Stimulated activated CD8-positive, alpha-beta memory T cell treated with anti-CD3 and anti-CD28 coated beads, Interleukin-4, amount 100 ng/mL, for 48 hours (primary cell): ENCODE measurements at regions not wholly inside any gene's neighbourhood (a gene's known extent, or its start where the extent isn't known, plus 50 kb on each side); places are given as distances from the start of the nearest gene placed in this dataset.

Source experiments
- DNase-seq: peaks from one replicate; pipeline ENCODE4 v3.0.0-alpha.2; 2020

GRCh38 chr12:76216585-76217472, 131.4 kb downstream of the BBS10 start:
- no peak for DNase-seq

- no peak for DNase-seq
These were observed 123.6 kb upstream of the NAP1L1 start for GRCh38 chr12:76208129-76208528.

GRCh38 chr12:76206677-76207072, 122.2 kb upstream of the NAP1L1 start:
- DNase-seq = no peak

GRCh38 chr12:76206039-76206676, 121.7 kb upstream of the NAP1L1 start:
- DNase-seq = no peak

- DNase-seq = no peak
These were observed 118.1 kb upstream of the NAP1L1 start for GRCh38 chr12:76202621-76203020.

GRCh38 chr12:76201758-76202157, 117.3 kb upstream of the NAP1L1 start:
- no peak for DNase-seq

- no peak for DNase-seq
These were observed 116.8 kb upstream of the NAP1L1 start for GRCh38 chr12:76201316-76201715.

- no peak for DNase-seq
These were observed 115.3 kb upstream of the NAP1L1 start for GRCh38 chr12:76199808-76200207.

- DNase-seq = no peak
These were observed 114.4 kb upstream of the NAP1L1 start for GRCh38 chr12:76198839-76199238.

- DNase-seq = no peak
These were observed 112.8 kb upstream of the NAP1L1 start for GRCh38 chr12:76197283-76197682.

GRCh38 chr12:76195920-76196319, 111.4 kb upstream of the NAP1L1 start:
- no peak for DNase-seq

- no peak for DNase-seq
These were observed 110.2 kb upstream of the NAP1L1 start for GRCh38 chr12:76194724-76195123.

- DNase-seq = no peak
These were observed 109.5 kb upstream of the NAP1L1 start for GRCh38 chr12:76193961-76194360.

- DNase-seq = no peak
These were observed 107.9 kb upstream of the NAP1L1 start for GRCh38 chr12:76192416-76192815.

GRCh38 chr12:76190299-76190698, 105.8 kb upstream of the NAP1L1 start:
- DNase-seq = no peak

- no peak for DNase-seq
These were observed 105.4 kb upstream of the NAP1L1 start for GRCh38 chr12:76189851-76190250.

GRCh38 chr12:76187177-76187576, 102.7 kb upstream of the NAP1L1 start:
- no peak for DNase-seq

GRCh38 chr12:76186131-76186906, 101.8 kb upstream of the NAP1L1 start:
- DNase-seq = no peak

- peak; percentile 74 for DNase-seq
These were observed 99.1 kb upstream of the NAP1L1 start for GRCh38 chr12:76183459-76184186.

- no peak for DNase-seq
These were observed 96.2 kb upstream of the NAP1L1 start for GRCh38 chr12:76180401-76181277.

GRCh38 chr12:76178452-76178851, 94.0 kb upstream of the NAP1L1 start:
- DNase-seq = no peak

- no peak for DNase-seq
These were observed 93.3 kb upstream of the NAP1L1 start for GRCh38 chr12:76177821-76178220.
